Peyer's patch (tissue), 4 donors: ENCODE measurements at regions not wholly inside any gene's neighbourhood (a gene's known extent, or its start where the extent isn't known, plus 50 kb on each side); places are given as distances from the start of the nearest gene placed in this dataset.

Experiments used
- CTCF ChIP-seq, 6 experiments: fragments of 450-650 bp in 4 of 6; fragments of 200-600 bp in 2 of 6; sonication (generic) in 1 of 6; IDR thresholded peaks; one replicate each; pipeline ENCODE4 v1.5.1; 2017 to 2019; ENCODE audit warnings: antibody characterized with exemption in 6 of 6, mild to moderate bottlenecking in 3 of 6, moderate library complexity in 1 of 6
- POLR2A ChIP-seq, 2 donors: fragments of 450-650 bp; IDR thresholded peaks; one replicate each; pipeline ENCODE4 v1.5.1; 2017; ENCODE audit warnings: antibody characterized with exemption in 2 of 2, mild to moderate bottlenecking in 2 of 2, moderate library complexity in 2 of 2

- TF ChIP-seq CTCF (IDR thresholded peaks at IDR 0.05) (no peak), POLR2A (IDR thresholded peaks at IDR 0.05) (no peak)
Measured at GRCh38 chr11:25633230-25633629, 698.7 kb upstream of the ANO3 start.
